Right ventricle myocardium inferior (tissue), 1 donor: ENCODE measurements at regions not wholly inside any gene's neighbourhood (a gene's known extent, or its start where the extent isn't known, plus 50 kb on each side); places are given as distances from the start of the nearest gene placed in this dataset.
A peak's percentile ranks its signal among the peaks of the same experiment; 100 is the strongest.
"Not testable (repeated sequence)": the region's sequence is repeated elsewhere in the genome, so short reads cannot be mapped to it uniquely, and the experiment has no call there.

Experiments
- ATAC-seq: fragments of 200-7000 bp; cut with Tn5 transposase; one replicate; pipeline ENCODE4 v1.9.1; 2020; ENCODE audit warnings: mild to moderate bottlenecking, moderate library complexity
- DNase-seq: peaks from one replicate; pipeline ENCODE4 v3.0.0; 2021; ENCODE audit errors: missing footprints
- intact Hi-C: fragments of 100-400 bp; cut with DNase I; formaldehyde crosslinking; loops from one replicate; pipeline ENCODE4 v1.11.0; 2022
- donor health status: DM: no; HTN: yes; CAD: no; lungs with severe emphysema.

GRCh38 chr22:46038516-46039430, 61.8 kb upstream of the WNT7B start:
- no peak for DNase-seq
- no peak for ATAC-seq
- intact Hi-C loops = loop anchor here (5.0 kb wide), 2 partner anchors 34 to 41 kb away; no protein-coding TSS in a partner anchor

DNA sequence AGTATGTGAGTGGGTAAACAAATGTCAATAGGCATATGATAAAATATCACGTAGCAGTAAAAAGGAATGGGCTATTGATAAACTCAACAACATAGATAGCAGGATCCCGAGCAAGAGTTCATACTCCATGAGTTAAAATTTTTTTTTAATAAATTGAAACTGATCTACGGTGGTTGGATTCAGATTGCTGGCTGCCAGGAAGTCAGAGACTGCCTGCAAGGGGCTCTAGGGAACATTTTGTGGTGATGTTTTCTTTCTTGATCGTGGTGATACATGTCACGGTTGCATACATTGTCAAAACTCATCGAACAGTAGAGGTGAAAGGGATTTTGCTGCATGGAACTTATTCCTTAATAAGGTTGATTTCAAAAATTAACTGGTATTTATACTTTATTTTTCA, 62.6 kb upstream of the WNT7B start:
- ATAC-seq (no peak), DNase-seq (no peak)
- intact Hi-C loops = loop anchor here (5.0 kb wide), 2 partner anchors 33 to 42 kb away; no protein-coding TSS in a partner anchor

GRCh38 chr22:46040471-46041465, 63.8 kb upstream of the WNT7B start:
- DNase-seq (no peak), ATAC-seq (no peak)
- intact Hi-C loops = no loop called here

DNA sequence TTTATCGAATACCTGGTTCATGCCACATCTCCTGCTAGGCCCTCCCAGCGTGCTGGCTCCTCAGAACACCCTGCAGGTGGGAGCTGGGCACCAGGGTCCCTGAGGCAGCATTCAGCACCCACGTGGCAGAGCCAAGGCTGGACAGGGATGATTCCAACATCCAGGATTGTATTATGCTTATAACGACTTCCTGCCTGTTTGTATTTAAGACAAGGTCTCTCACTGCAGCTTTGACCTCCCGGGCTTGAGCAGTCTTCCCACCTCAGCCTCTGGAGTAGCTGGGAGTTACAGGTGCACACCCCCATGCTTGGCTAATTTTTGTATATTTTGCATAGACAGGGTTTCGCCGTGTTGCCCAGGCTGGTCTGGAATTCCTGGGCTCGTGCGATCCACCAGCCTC, 64.7 kb upstream of the WNT7B start:
- no peak for DNase-seq
- no peak for ATAC-seq
- intact Hi-C loops = no loop called here

- DNase-seq = no peak
- no peak for ATAC-seq
- intact Hi-C loops = no loop called here
These were observed 65.8 kb upstream of the WNT7B start for GRCh38 chr22:46042786-46043185.

DNA sequence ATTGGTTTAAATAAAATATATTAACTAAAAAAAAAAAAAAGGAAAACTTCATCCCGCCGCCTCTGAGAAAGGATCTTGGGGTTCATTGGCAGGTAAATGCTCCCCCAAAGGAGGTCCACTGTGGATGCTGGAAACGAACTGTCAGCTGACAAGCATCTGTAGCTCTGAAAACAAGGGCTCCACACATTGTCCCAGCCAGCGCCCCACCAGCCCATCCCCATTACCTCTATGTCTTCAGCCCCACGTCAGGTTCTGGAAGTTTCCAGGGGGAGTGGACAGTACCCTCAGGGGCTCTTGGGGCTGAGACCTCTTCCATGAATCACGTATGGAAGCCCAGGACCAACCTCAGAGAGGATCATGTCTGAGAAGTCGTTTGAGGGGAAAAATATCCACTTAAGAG, 66.4 kb upstream of the WNT7B start:
- DNase-seq (no peak), ATAC-seq (no peak)
- intact Hi-C loops = no loop called here

- intact Hi-C loops = no loop called here
- peak; percentile 18 for ATAC-seq
- no peak for DNase-seq
These were observed 67.1 kb upstream of the WNT7B start for GRCh38 chr22:46043816-46044620.

GRCh38 chr22:46044621-46045458, 67.9 kb upstream of the WNT7B start:
- ATAC-seq (peak; percentile 22), DNase-seq (no peak)
- intact Hi-C loops = no loop called here

DNA sequence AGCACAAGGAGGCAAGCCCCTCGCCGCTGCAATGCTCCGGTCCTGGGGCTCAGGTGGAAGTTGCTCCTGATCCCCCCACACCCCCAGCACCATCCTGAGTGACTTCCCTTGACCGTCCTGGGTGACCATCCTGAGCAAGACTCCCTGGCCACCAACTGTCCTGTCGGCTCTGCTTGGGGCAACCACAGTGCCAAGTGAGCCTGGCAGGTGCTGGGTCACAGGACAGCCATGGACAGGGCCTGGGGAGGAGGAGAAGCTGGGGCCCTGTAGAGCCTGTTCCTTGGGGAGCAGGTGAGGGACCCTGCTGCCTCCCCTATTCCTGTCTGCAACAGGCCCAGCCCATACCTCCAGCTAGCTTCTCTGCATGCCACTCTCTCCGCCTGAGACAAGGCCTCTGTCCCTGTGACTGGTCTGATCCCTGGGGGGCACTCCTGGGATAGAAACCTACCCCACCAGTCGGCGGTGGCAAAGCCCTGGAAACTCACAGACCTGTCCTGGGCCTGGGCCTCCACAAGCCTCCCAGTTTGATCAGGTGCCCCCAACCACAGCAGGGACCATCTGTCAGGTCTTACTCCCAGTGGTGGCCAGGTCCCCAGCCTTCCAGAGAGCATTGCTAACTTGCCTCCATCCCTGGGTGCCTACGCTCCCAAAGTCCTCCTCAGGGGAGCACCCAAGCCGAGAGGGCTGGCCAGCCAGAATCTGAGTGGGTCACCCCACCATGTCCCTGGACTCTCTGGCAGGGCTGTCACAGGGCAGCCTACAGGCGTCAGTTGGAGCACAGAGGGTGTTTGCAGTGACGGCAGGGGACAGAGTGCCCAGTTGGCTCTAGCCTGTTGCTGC, 68.7 kb upstream of the WNT7B start:
- ATAC-seq (peak; percentile 65), DNase-seq (no peak)
- intact Hi-C loops = no loop called here

DNA sequence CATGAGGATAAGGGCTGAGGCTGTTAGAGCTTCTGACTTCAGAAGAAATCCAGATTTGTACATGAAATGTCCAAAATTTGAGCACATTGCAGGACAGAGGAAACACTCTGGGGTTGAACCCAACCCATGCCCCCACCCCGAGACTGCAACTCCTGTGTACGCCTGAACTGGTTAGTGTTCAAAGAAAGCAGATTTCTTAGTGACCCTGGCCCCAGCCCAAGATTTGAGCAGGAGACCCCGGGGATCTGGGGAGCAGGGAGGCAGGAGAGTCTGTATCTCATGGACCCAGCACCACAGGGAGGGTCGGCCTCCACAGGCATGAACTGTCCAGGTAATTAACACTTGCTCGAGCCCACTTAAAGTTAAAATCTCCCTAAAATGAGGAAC, 69.3 kb upstream of the WNT7B start:
- no peak for DNase-seq
- no peak for ATAC-seq
- intact Hi-C loops = no loop called here

DNA sequence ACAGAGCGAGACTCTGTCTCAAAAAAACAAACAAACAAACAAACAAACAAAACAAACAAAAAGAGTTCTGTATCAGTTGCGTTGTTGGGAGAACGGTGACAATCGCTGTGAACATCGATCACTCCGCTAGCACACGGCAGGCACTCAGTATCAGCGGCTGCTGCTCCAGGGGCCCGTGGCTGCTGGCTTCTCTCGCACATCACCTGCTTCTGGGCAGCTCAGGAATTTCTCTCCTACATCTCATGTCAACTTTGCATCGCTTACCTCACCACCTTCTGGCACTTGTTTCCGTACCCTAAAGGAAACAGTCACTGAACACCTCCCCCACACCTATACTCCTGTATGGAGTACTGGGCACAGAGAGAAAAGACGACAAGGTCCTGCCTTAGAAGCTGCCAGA, 70.3 kb upstream of the WNT7B start:
- ATAC-seq = no peak
- intact Hi-C loops = no loop called here
- no peak for DNase-seq

DNA sequence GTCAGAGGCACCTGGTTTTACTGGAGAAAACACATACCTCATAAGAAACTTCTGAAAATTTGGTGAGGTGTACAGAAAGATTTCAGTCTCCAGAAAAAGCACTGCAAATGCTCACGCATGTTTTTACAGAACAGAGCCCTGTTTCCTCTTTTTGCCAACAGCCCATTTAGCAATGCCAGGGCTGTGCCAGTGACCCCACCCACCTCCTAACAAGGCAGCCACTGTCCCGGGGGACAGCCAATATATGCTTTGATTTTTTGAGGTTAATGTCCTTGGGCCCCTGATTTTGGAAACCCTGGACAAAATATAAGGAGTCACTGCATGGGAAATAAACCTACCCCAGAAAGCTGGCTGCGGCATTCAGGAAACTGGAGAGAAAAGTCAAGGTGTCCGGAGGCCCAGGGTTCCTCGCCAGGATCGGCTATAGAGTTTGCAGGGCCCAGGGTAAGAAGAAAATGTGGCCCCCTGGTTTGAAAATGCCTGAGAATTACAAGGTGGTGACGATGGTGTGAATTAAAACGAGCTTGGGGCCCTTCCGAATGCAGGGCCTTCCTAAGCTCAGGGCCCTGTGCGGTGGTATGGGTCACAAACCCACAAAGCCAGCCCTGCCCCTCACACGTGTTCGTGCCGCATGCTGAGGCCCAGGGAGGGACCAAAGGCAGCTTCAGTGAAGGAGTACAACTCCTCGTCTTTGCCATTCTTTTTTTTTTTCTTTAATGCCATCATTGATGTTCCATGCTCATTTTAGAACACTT, 71.1 kb upstream of the WNT7B start:
- ATAC-seq (no peak), DNase-seq (no peak)
- intact Hi-C loops = no loop called here

DNA sequence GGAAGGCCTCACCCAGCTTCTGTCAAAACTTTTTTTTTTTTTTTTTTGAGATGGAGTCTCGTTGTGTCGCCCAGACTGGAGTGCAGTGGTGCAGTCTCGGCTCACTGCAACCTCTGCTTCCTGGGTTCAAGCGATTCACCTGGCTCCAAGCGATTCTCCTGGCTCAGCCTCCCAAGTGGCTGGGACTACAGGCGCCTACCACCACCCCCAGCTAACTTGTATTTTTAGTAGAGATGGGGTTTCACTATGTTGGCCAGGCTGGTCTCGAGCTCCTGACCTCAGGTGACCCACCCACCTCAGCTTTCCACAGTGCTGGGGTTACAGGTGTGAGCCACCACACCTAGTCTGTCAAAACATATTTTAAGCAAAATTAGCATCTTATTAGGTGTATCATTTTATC, 71.7 kb upstream of the WNT7B start:
- intact Hi-C loops, ATAC-seq, DNase-seq: not testable (repeated sequence)

DNA sequence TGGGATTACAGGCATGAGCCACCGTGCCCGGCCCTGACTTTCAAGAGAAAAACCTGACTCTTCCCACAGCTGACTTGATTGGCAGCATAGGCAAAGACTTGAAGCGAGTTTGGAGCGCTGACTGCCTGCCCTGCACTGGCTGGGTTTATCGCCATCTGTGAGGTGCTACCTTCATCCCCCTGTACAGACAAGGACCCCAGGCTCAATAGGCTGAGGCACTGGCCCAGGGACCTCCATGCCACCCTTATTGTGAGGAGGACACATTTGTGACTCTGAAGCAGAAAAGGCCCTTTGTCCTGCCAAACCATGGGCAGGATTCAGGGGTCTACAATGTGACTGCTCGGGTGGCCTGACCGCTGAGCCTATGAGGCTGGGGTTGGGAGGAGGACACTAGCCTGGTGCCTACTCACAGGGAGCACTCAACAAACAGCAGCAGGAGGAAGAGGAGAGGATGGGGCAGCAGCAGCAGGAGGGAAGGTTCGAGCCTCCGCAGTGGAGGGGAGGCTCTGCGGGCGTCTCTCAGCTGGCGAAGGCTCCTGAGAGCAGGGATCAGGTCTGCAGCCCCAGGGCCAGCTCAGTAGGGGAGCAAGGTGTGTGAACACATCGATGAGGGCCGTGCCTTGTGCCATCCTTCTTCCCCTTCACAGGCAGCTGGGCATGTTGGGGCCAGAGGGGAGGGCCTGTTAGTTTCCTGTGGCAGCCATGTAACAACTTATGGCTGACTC, 72.9 kb upstream of the WNT7B start:
- intact Hi-C loops = no loop called here
- DNase-seq (no peak), ATAC-seq (no peak)

DNA sequence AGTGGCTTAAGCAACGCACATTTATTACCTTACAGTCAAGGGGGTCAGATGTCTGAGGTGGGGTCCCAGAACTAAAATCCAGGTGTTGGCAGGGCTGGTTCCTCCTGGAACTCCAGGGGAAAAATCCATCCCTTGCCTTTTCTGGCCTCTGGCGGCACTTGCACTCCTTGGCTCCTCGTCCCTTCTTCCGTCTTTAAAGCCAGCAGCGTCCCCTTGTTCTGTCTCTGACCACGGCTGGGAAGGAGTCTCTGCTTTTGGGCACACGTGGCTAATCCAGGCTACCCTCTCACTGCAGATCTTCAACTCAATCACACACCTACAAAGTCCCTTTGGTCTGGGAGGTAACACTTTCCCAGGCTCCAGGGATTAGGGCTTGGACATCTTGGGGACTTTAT, 73.5 kb upstream of the WNT7B start:
- no peak for DNase-seq
- ATAC-seq = no peak
- intact Hi-C loops = no loop called here
